Effector memory CD4-positive, alpha-beta T cell (primary cell): ENCODE measurements at regions not wholly inside any gene's neighbourhood (a gene's known extent, or its start where the extent isn't known, plus 50 kb on each side); places are given as distances from the start of the nearest gene placed in this dataset.
"Not testable (repeated sequence)": the region's sequence is repeated elsewhere in the genome, so short reads cannot be mapped to it uniquely, and the experiment has no call there.

Source experiments
- DNase-seq, 3 donors: peaks; one replicate each; pipeline ENCODE4 v3.0.0-alpha.2; 2020
- H3K27ac ChIP-seq: 2 replicates; pipeline ENCODE4 v1.7.0; 2013; ENCODE audit warnings: mild to moderate bottlenecking, low read length, moderate library complexity; ENCODE audit not compliant: insufficient read depth, poor library complexity, severe bottlenecking
- H3K27me3 ChIP-seq: replicated peaks from 2 replicates; pipeline ENCODE4 v1.7.0; 2013; ENCODE audit warnings: mild to moderate bottlenecking, low read length; ENCODE audit not compliant: insufficient read depth, control insufficient read depth, poor library complexity, severe bottlenecking
- H3K36me3 ChIP-seq: 2 replicates; pipeline ENCODE4 v1.7.0; 2013; ENCODE audit warnings: mild to moderate bottlenecking, low read length, moderate library complexity; ENCODE audit not compliant: control insufficient read depth, insufficient read depth
- H3K4me1 ChIP-seq: 2 replicates; pipeline ENCODE4 v1.7.0; 2013; ENCODE audit warnings: low read length, mild to moderate bottlenecking; ENCODE audit not compliant: control insufficient read depth, insufficient read depth, poor library complexity, severe bottlenecking
- H3K4me3 ChIP-seq: 2 replicates; pipeline ENCODE4 v1.7.0; 2013; ENCODE audit warnings: low read length, low read depth, mild to moderate bottlenecking; ENCODE audit not compliant: insufficient read depth, poor library complexity, severe bottlenecking
- H3K9me3 ChIP-seq: 2 replicates; pipeline ENCODE4 v1.7.0; 2013; ENCODE audit warnings: mild to moderate bottlenecking, low read length, moderate library complexity; ENCODE audit not compliant: control insufficient read depth

GRCh38 chr20:1818247-1818840, 76.9 kb upstream of the SIRPA start:
- Histone ChIP-seq H3K36me3 (no peaks in the 10 kb centered on the region), H3K27me3 (peaks cover 15% of the 10 kb centered on the region), H3K4me1 (peaks cover 6% of the 10 kb centered on the region), H3K27ac (no peak overlapping the region), H3K4me3 (no peak overlapping the region), H3K9me3 (no peaks in the 10 kb centered on the region)
- DNase-seq: no peak

- H3K4me3 ChIP-seq: no peak overlapping the region
- H3K27ac ChIP-seq: no peak overlapping the region
- H3K27me3 ChIP-seq: peaks cover 15% of the 10 kb centered on the region
- no peak for DNase-seq
- H3K4me1 ChIP-seq: peaks cover 6% of the 10 kb centered on the region
- no peaks in the 10 kb centered on the region for H3K9me3 ChIP-seq
- no peaks in the 10 kb centered on the region for H3K36me3 ChIP-seq
Observed at GRCh38 chr20:1817577-1818211, 77.5 kb upstream of the SIRPA start.

DNA sequence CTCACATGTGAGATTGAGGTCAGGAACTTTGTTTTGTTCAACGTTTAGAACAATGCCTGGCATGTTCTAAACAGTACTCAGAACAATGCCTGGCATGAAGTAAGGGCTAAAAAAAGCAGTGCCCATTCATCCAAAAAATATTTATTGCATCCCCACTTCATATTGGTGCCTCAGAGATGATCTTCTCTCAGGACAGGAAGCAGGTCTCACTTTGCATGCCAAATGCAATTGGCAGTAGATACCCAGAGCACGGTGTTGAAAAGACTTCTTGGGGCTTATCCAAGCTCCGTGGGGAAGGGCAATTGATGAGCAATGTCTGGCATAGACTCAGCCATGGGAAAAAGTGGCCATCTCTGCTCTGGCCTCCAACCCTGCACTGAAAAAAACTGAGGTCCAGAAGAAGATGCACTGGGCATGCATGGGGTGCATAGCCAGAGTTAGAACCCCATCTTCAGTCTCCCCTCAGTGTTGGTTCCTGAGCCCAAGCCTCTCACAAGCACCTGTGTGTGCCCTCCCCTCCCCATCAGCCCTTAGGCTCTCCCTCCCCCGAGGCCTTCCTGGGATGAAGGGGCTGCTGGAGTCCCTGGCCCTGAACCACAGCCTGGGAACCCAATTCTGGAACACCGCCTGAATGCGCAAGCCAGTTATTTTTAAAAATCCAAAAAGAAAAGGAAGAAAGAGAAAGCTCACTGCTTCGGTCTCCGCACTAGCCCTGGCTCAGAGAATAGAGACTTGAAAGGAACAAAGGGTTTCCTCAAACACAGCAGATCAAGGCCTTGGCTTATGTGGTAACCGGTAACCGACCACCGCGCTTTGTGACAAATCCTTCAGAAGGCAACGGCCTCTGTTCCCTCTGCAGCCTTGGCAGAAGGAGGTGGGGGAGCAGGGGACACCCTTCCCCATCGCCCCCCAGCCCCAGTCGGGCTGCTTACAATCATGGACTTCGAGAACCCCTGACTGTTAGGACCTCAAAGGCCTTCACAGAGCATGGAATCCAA, 78.5 kb upstream of the SIRPA start:
- Histone ChIP-seq H3K27me3 (peaks cover 15% of the 10 kb centered on the region), H3K4me1 (peaks cover 6% of the 10 kb centered on the region), H3K9me3 (no peaks in the 10 kb centered on the region), H3K27ac (no peak overlapping the region), H3K4me3 (no peak overlapping the region), H3K36me3 (no peaks in the 10 kb centered on the region)
- DNase-seq: no peak

DNA sequence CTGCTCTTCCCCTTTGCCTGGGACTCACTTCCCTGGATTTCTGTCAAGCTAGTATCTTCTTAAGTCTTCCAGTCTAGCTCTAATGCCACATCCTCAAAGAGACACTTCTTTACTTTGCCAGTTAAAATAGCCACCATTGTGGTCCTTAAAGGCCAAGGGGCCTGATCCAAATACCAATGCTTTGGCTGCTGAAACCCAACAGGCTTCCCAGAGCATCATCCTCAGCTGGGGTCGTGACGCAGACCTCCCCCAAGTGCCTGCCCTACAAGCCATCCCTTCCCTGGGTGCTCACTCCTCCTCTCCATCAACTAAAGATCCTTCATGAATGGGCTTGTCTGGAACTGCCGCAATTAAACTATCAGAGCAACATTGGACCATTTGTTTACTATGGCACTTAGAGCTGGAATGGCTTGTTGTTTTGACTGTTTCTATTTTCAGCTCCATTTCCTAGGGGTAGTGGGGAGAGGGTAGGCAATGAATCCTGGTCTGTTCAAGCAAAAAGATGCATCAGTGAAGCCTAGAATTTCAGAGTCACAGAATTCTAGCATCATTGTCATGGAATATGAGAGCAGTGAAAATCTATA, 79.6 kb upstream of the SIRPA start:
- Histone ChIP-seq H3K4me3 (no peak overlapping the region), H3K4me1 (peaks cover 6% of the 10 kb centered on the region), H3K9me3 (no peaks in the 10 kb centered on the region), H3K36me3 (no peaks in the 10 kb centered on the region), H3K27ac (no peak overlapping the region), H3K27me3 (peaks cover 15% of the 10 kb centered on the region)
- DNase-seq: no peak

GRCh38 chr20:1814861-1815260, 80.3 kb upstream of the SIRPA start:
- H3K27ac ChIP-seq, H3K36me3 ChIP-seq, H3K9me3 ChIP-seq, H3K4me3 ChIP-seq, DNase-seq, H3K4me1 ChIP-seq: not testable (repeated sequence)
- H3K27me3 ChIP-seq: peaks cover 11% of the 10 kb centered on the region

GRCh38 chr20:1813674-1814635, 81.3 kb upstream of the SIRPA start:
- H3K36me3 ChIP-seq: no peaks in the 10 kb centered on the region
- no peak for DNase-seq
- no peaks in the 10 kb centered on the region for H3K9me3 ChIP-seq
- no peak overlapping the region for H3K4me3 ChIP-seq
- no peak overlapping the region for H3K27ac ChIP-seq
- peaks cover 4% of the 10 kb centered on the region for H3K27me3 ChIP-seq
- H3K4me1 ChIP-seq: peaks cover 6% of the 10 kb centered on the region

GRCh38 chr20:1813101-1813529, 82.1 kb upstream of the SIRPA start:
- peaks cover 4% of the 10 kb centered on the region for H3K27me3 ChIP-seq
- H3K27ac ChIP-seq: no peak overlapping the region
- H3K9me3 ChIP-seq: no peaks in the 10 kb centered on the region
- no peak overlapping the region for H3K4me3 ChIP-seq
- DNase-seq: no peak
- H3K36me3 ChIP-seq: no peaks in the 10 kb centered on the region
- peaks cover 6% of the 10 kb centered on the region for H3K4me1 ChIP-seq

DNA sequence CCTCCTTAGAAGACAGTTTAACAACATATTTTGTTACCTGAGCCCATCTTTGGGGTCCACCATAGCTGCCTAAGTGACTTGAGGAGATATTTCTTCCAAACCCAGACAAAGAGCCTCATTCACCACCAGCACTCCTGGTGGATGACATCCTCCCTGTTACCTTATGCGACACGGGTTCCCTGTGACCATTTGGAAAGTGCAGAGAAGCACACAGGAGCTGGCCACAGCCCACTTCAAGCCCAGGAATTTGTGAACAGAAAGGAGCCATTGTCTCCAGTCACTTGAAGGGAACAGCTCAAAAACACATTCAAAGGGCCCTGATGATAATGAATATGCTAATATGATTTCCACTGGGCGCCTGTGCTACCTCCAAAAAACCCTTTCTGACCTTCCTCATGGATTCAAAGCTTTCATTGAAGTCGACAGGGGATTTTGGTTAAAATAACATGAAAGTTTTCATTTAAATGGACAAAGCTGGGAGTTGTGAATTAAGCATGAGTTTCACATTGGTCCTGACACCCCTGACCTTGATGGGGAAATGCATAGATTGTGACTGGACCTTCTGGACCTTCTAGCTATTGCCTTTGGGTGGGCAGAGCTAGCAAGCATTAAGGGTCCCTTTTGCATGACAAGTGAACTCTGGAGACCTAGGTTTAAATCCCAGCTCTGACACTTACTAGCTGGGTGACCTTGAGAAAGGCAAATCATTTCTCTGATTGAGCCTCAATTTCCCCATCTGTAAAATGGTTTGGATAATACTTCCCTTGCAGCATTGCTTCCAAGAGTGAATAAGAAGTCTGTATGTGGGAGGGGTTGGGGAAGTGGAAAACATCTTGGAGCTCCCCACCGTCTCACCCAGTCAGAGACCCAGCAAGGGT, 83.3 kb upstream of the SIRPA start:
- Histone ChIP-seq H3K36me3 (no peaks in the 10 kb centered on the region), H3K9me3 (no peaks in the 10 kb centered on the region), H3K27me3 (peaks cover 4% of the 10 kb centered on the region), H3K4me3 (no peak overlapping the region), H3K27ac (no peak overlapping the region), H3K4me1 (peaks cover 2% of the 10 kb centered on the region)
- no peak for DNase-seq
